GM10266 (cell line): ENCODE measurements at regions not wholly inside any gene's neighbourhood (a gene's known extent, or its start where the extent isn't known, plus 50 kb on each side); places are given as distances from the start of the nearest gene placed in this dataset.

Source experiments
- DNase-seq: peaks from one replicate; pipeline ENCODE4 v3.0.0; 2012; ENCODE audit errors: extremely low spot score
- TF ChIP-seq, protein P1 (sequence below): IDR thresholded peaks from 2 replicates; pipeline ENCODE4 v1.5.1; 2012; ENCODE audit warnings: mild to moderate bottlenecking, low read depth; ENCODE audit not compliant: control insufficient read depth, insufficient read depth; ENCODE audit errors: missing control alignments

DNA sequence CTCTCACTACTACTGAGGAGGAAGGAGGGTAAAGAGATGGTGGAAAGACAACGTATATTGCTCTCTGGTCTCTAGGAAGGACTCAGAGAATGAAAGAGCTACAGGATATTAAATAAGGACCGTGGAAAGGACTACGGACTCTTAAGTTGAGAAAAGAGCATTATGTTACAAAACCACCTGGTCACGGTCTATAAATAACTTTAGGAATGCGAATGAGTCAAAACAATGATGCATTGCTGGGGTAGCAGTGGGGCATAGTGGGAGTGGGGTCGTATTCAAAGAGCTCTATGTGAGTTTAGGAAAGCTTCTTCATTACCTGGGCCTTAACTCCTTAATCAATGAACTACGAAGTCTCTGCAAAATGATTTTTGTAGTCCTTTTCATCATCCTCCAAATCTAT, 295.7 kb upstream of the SOX14 start:
- DNase-seq: no peak
- TF ChIP-seq, protein P1, sequence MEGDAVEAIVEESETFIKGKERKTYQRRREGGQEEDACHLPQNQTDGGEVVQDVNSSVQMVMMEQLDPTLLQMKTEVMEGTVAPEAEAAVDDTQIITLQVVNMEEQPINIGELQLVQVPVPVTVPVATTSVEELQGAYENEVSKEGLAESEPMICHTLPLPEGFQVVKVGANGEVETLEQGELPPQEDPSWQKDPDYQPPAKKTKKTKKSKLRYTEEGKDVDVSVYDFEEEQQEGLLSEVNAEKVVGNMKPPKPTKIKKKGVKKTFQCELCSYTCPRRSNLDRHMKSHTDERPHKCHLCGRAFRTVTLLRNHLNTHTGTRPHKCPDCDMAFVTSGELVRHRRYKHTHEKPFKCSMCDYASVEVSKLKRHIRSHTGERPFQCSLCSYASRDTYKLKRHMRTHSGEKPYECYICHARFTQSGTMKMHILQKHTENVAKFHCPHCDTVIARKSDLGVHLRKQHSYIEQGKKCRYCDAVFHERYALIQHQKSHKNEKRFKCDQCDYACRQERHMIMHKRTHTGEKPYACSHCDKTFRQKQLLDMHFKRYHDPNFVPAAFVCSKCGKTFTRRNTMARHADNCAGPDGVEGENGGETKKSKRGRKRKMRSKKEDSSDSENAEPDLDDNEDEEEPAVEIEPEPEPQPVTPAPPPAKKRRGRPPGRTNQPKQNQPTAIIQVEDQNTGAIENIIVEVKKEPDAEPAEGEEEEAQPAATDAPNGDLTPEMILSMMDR: no peak

- DNase-seq: no peak
- TF ChIP-seq, protein P1: no peak
These were observed 294.9 kb upstream of the SOX14 start for GRCh38 chr3:137469263-137469662.

- TF ChIP-seq, protein P1: no peak
- peak; percentile 17 for DNase-seq
These were observed 293.0 kb upstream of the SOX14 start for GRCh38 chr3:137471130-137471529.

GRCh38 chr3:137471558-137472204, 292.4 kb upstream of the SOX14 start:
- TF ChIP-seq, protein P1: no peak
- no peak for DNase-seq

DNA sequence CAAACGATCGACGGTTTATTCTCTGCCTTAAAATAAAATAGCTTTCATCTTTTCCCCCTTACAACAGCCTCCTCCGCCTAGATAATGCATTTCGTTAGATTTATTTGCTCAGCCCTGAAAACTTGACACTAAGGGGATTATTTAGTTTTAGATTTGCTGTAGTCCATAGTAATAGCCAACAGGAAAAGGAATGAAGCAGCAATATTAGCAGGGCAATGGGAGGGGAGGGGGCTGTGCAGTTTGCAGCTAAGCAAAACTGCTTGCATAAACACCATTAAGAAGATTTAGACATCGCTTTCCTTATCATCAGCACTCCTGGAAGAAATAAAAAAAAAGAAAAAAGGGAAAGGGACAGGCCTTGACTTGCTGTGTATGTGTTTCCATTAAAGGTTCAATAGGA, 286.5 kb upstream of the SOX14 start:
- TF ChIP-seq, protein P1: no peak
- no peak for DNase-seq

DNA sequence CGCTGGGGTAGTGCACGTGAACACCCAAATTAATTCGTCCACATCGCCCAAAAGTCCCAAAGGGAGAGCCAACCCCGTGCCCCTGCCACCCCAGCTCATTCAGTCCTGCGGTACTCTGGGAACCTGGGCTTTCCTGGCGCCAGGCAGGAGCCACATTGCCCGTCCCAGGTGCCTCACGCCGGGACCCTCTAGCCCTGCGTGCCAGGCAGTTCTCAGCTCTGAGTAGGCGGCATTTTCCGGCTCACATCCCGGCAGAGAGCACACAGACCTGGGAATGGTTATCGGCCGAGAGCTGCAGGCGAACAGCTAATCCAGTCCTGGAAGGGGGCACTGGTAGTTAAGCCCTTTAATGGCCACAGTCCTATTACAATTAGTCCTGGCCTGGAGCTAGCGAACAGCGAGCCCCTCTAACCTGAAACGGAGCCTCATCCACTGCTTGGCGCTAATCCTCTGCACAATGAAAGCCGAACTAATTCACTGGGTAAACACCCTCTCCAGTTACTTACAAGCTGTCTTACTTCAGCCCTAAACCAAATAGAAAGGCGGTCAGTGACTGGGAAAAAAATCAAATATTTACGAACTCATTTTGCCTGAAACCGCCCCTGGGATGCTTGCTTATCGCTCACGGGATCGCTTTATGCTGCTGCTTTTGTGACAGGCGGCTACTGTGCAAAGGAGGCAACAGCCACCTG, 254.6 kb upstream of the SOX14 start:
- no peak for DNase-seq
- TF ChIP-seq, protein P1: no peak

GRCh38 chr3:137511655-137512054, 252.5 kb upstream of the SOX14 start:
- DNase-seq: no peak
- TF ChIP-seq, protein P1: no peak
